CD14-positive monocyte (primary cell): ENCODE measurements at regions not wholly inside any gene's neighbourhood (a gene's known extent, or its start where the extent isn't known, plus 50 kb on each side); places are given as distances from the start of the nearest gene placed in this dataset.

Experiments
- DNase-seq, 3 donors: peaks; one replicate each; pipeline ENCODE4 v3.0.0-alpha.2; 2011 to 2022
- H2AFZ ChIP-seq: 2 replicates; pipeline ENCODE4 v1.6.0; 2012; ENCODE audit warnings: mild to moderate bottlenecking, low read depth, low read length, inconsistent platforms; ENCODE audit not compliant: insufficient read depth, poor library complexity, severe bottlenecking
- H3K27ac ChIP-seq, 2 donors: 1 replicate in 1 of 2; 2 replicates in 1 of 2; pipeline ENCODE4 v1.5.1; 2012 to 2013; ENCODE audit warnings: low read length in 2 of 2, control low read depth in 1 of 2, inconsistent platforms in 1 of 2, low read depth in 1 of 2, mild to moderate bottlenecking in 1 of 2
- H3K27me3 ChIP-seq, 2 donors: one replicate each; pipeline versions ENCODE4 v1.6.0 to v1.6.1; 2011 to 2013; ENCODE audit warnings: low read length in 2 of 2; ENCODE audit not compliant: control insufficient read depth in 2 of 2, insufficient read depth in 2 of 2
- H3K36me3 ChIP-seq, 2 donors: replicated peaks in 1 of 2; 1 replicate in 1 of 2; 2 replicates in 1 of 2; pipeline versions ENCODE4 v1.5.1 to v1.6.1; 2012 to 2013; ENCODE audit warnings: low read length in 2 of 2, control low read depth in 1 of 2, inconsistent platforms in 1 of 2, mild to moderate bottlenecking in 1 of 2; ENCODE audit not compliant: insufficient read depth in 2 of 2, control insufficient read depth in 1 of 2
- H3K4me1 ChIP-seq, 2 donors: 1 replicate in 1 of 2; 2 replicates in 1 of 2; pipeline versions ENCODE4 v1.5.1 to v1.6.1; 2012 to 2013; ENCODE audit warnings: low read length in 2 of 2, control low read depth in 1 of 2, inconsistent platforms in 1 of 2, mild to moderate bottlenecking in 1 of 2, moderate library complexity in 1 of 2; ENCODE audit not compliant: insufficient read depth in 2 of 2, control insufficient read depth in 1 of 2
- H3K4me2 ChIP-seq: replicated peaks from 2 replicates; pipeline ENCODE3; 2012; ENCODE audit warnings: low read length, moderate library complexity, mild to moderate bottlenecking; ENCODE audit not compliant: poor library complexity, severe bottlenecking; ENCODE audit errors: extremely low read depth
- H3K4me3 ChIP-seq, 3 experiments: fragments of 200-600 bp in 1 of 3; sonication (generic) in 1 of 3; replicated peaks in 1 of 3; 1 replicate in 2 of 3; 2 replicates in 1 of 3; pipeline ENCODE4 v1.5.1; 2011 to 2013; ENCODE audit warnings: low read length in 3 of 3, mild to moderate bottlenecking in 3 of 3, control low read depth in 2 of 3, low read depth in 2 of 3, inconsistent platforms in 1 of 3, moderate library complexity in 1 of 3
- H3K79me2 ChIP-seq: 2 replicates; pipeline ENCODE4 v1.6.0; 2012; ENCODE audit warnings: mild to moderate bottlenecking, control low read depth, inconsistent platforms, low read length, moderate library complexity; ENCODE audit not compliant: insufficient read depth
- H3K9ac ChIP-seq: 2 replicates; pipeline ENCODE4 v1.6.0; 2017; ENCODE audit warnings: low read length, mild to moderate bottlenecking; ENCODE audit not compliant: insufficient read depth, poor library complexity, severe bottlenecking
- H3K9me3 ChIP-seq, 2 donors: replicated peaks in 1 of 2; 1 replicate in 1 of 2; 2 replicates in 1 of 2; pipeline versions ENCODE4 v1.5.1 to v1.6.1; 2012 to 2013; ENCODE audit warnings: low read length in 2 of 2, control low read depth in 1 of 2; ENCODE audit not compliant: control insufficient read depth in 1 of 2, insufficient read depth in 1 of 2
- H4K20me1 ChIP-seq: 2 replicates; pipeline ENCODE4 v1.6.0; 2012; ENCODE audit warnings: mild to moderate bottlenecking, low read length, control low read depth, moderate library complexity; ENCODE audit not compliant: insufficient read depth
- H3K27ac Mint-ChIP-seq, 7 donors: one replicate each; pipeline ENCODE4 v1.8.0; 2020; ENCODE audit warnings: mild to moderate bottlenecking in 7 of 7, mixed read lengths in 7 of 7, moderate library complexity in 6 of 7, inconsistent platforms in 2 of 7
- H3K27me3 Mint-ChIP-seq, 3 donors: one replicate each; pipeline ENCODE4 v1.8.0; 2021 to 2022; ENCODE audit warnings: low read depth in 3 of 3, mild to moderate bottlenecking in 3 of 3, mixed read lengths in 3 of 3, moderate library complexity in 3 of 3, inconsistent platforms in 1 of 3
- H3K36me3 Mint-ChIP-seq, 2 donors: one replicate each; pipeline ENCODE4 v1.8.0; 2020; ENCODE audit warnings: mixed read lengths in 2 of 2, inconsistent platforms in 1 of 2, mild to moderate bottlenecking in 1 of 2
- H3K4me1 Mint-ChIP-seq: one replicate; pipeline ENCODE4 v1.8.0; 2020; ENCODE audit warnings: mild to moderate bottlenecking, mixed read lengths
- H3K4me3 Mint-ChIP-seq, 2 donors: one replicate each; pipeline ENCODE4 v1.8.0; 2020; ENCODE audit warnings: mild to moderate bottlenecking in 2 of 2, mixed read lengths in 2 of 2, moderate library complexity in 1 of 2
- H3K9me3 Mint-ChIP-seq, 7 donors: one replicate each; pipeline ENCODE4 v1.8.0; 2020 to 2022; ENCODE audit warnings: mixed read lengths in 7 of 7, mild to moderate bottlenecking in 6 of 7, moderate library complexity in 6 of 7, inconsistent platforms in 2 of 7
- WGBS: methylation state at CpG from one replicate; pipeline ENCODE4 v1.1.5; 2013; ENCODE audit warnings: missing lambda C conversion rate; ENCODE audit not compliant: insufficient coverage; 5-methylcytosine and 5-hydroxymethylcytosine counted together
- intact Hi-C, 2 donors: fragments of 100-400 bp; cut with micrococcal nuclease; formaldehyde crosslinking; loops; one replicate each; pipeline versions ENCODE4 v1.15.0 to v1.15.1; 2023
- TF ChIP-seq, protein P1 (sequence below): fragments of 200-600 bp; IDR thresholded peaks from one replicate; pipeline ENCODE4 v1.8.0; 2022; ENCODE audit warnings: antibody characterized with exemption, mild to moderate bottlenecking

DNA sequence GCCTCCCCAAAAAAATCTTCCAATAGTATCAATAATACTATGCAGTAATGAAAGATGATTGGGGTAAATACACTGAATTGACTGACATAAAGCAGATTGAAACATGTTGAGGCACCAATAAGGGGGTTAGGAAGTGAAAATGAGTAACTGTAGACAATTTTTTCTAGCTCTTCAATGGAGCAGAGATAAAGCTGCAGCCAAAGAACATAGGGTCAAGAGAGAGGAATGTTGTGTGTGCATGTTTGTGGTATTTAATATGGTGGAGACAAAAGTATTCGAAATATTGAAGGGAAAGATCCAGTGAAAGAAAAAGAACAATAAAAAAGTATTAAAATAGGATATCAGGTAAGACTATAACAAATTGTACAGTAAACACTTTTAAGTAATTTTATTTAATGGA is 450.0 kb upstream of the CCDC179 start:
- Histone ChIP-seq H3K9ac (no peak overlapping the region), H4K20me1 (no peaks in the 10 kb centered on the region), H3K27me3 (no peaks in the 10 kb centered on the region), H3K4me2 (no peak overlapping the region), H3K79me2 (no peaks in the 10 kb centered on the region), H2AFZ (no peak overlapping the region), H3K4me1 (no peaks in the 10 kb centered on the region), H3K4me3 (no peak overlapping the region), H3K9me3 (peaks cover 0 to 5% of the 10 kb centered on the region in 2 donors), H3K27ac (no peak overlapping the region), H3K36me3 (no peaks in the 10 kb centered on the region)
- TF ChIP-seq, protein P1, sequence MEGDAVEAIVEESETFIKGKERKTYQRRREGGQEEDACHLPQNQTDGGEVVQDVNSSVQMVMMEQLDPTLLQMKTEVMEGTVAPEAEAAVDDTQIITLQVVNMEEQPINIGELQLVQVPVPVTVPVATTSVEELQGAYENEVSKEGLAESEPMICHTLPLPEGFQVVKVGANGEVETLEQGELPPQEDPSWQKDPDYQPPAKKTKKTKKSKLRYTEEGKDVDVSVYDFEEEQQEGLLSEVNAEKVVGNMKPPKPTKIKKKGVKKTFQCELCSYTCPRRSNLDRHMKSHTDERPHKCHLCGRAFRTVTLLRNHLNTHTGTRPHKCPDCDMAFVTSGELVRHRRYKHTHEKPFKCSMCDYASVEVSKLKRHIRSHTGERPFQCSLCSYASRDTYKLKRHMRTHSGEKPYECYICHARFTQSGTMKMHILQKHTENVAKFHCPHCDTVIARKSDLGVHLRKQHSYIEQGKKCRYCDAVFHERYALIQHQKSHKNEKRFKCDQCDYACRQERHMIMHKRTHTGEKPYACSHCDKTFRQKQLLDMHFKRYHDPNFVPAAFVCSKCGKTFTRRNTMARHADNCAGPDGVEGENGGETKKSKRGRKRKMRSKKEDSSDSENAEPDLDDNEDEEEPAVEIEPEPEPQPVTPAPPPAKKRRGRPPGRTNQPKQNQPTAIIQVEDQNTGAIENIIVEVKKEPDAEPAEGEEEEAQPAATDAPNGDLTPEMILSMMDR = no peak
- intact Hi-C loops = no loop called here
- no peak for DNase-seq
- Mint-ChIP-seq H3K4me1 (no peaks in the 10 kb centered on the region), H3K4me3 (no peak overlapping the region), H3K9me3 (peaks cover 0 to 5% (median 2%) of the 10 kb centered on the region in 7 donors), H3K36me3 (no peaks in the 10 kb centered on the region), H3K27me3 (no peaks in the 10 kb centered on the region), H3K27ac (no peak overlapping the region)
- WGBS = no CpG with 5 or more reads among the region's 1 CpG

- no peaks in the 10 kb centered on the region for H3K27me3 ChIP-seq
- no peak overlapping the region for H3K4me3 Mint-ChIP-seq
- no peak for DNase-seq
- no peaks in the 10 kb centered on the region for H3K36me3 Mint-ChIP-seq
- TF ChIP-seq, protein P1 = no peak
- no peak overlapping the region for H2AFZ ChIP-seq
- H3K27me3 Mint-ChIP-seq = no peaks in the 10 kb centered on the region
- no peaks in the 10 kb centered on the region for H4K20me1 ChIP-seq
- no peaks in the 10 kb centered on the region for H3K4me1 ChIP-seq
- peaks cover 0 to 5% of the 10 kb centered on the region in 2 donors for H3K9me3 ChIP-seq
- H3K79me2 ChIP-seq = no peaks in the 10 kb centered on the region
- H3K9ac ChIP-seq = no peak overlapping the region
- intact Hi-C loops = no loop called here
- H3K27ac Mint-ChIP-seq = no peak overlapping the region
- H3K4me2 ChIP-seq = no peak overlapping the region
- no peak overlapping the region for H3K27ac ChIP-seq
- peaks cover 0 to 2% (median 1%) of the 10 kb centered on the region in 7 donors for H3K9me3 Mint-ChIP-seq
- WGBS = no CpG with 5 or more reads among the region's 5 CpGs
- H3K4me1 Mint-ChIP-seq = no peaks in the 10 kb centered on the region
- H3K4me3 ChIP-seq = no peak overlapping the region
- no peaks in the 10 kb centered on the region for H3K36me3 ChIP-seq
Observed at GRCh38 chr11:23311986-23312940, 452.0 kb upstream of the CCDC179 start.
